HEK293T (cell line): ENCODE measurements at regions not wholly inside any gene's neighbourhood (a gene's known extent, or its start where the extent isn't known, plus 50 kb on each side); places are given as distances from the start of the nearest gene placed in this dataset.
"Not testable (repeated sequence)": the region's sequence is repeated elsewhere in the genome, so short reads cannot be mapped to it uniquely, and the experiment has no call there.

Source experiments
- CTCF ChIA-PET: fragments of 350-600 bp; formaldehyde crosslinking; extraction: SDS; loops from one replicate; lab custom pipeline; 2021; ENCODE audit warnings: antibody characterized with exemption, inconsistent platforms; lab: Yijun Ruan, JAX
- POLR2A ChIA-PET: fragments of 350-600 bp; formaldehyde crosslinking; extraction: SDS; loops from one replicate; lab custom pipeline; 2020; ENCODE audit warnings: antibody characterized with exemption, inconsistent platforms; lab: Yijun Ruan, JAX
- DNase-seq: peaks from one replicate; pipeline ENCODE4 v3.0.0; 2012; ENCODE audit warnings: mixed read lengths; ENCODE audit errors: extremely low spot score
- ARNT ChIP-seq: fragments of 450-650 bp; IDR thresholded peaks from 2 replicates; pipeline ENCODE4 v1.6.1; 2017; ENCODE audit warnings: mild to moderate bottlenecking
- BHLHE40 ChIP-seq: fragments of 450-650 bp; IDR thresholded peaks from 2 replicates; pipeline ENCODE4 v1.6.1; 2016; ENCODE audit warnings: mild to moderate bottlenecking, moderate library complexity, borderline replicate concordance
- CTBP1 ChIP-seq: fragments of 450-650 bp; IDR thresholded peaks from 2 replicates; pipeline ENCODE4 v1.6.1; 2016; ENCODE audit warnings: borderline replicate concordance
- ELF4 ChIP-seq: fragments of 450-650 bp; IDR thresholded peaks from 2 replicates; pipeline ENCODE4 v1.6.1; 2017; ENCODE audit warnings: antibody characterized with exemption
- FOXA1 ChIP-seq: fragments of 450-650 bp; IDR thresholded peaks from 2 replicates; pipeline ENCODE4 v1.6.1; 2016; ENCODE audit warnings: mild to moderate bottlenecking
- FOXK2 ChIP-seq: fragments of 450-650 bp; IDR thresholded peaks from 2 replicates; pipeline ENCODE4 v1.6.1; 2016; ENCODE audit warnings: mild to moderate bottlenecking
- FOXM1 ChIP-seq: fragments of 450-650 bp; IDR thresholded peaks from 2 replicates; pipeline ENCODE4 v1.6.1; 2017; ENCODE audit warnings: mild to moderate bottlenecking, borderline replicate concordance
- HDGF ChIP-seq: fragments of 450-650 bp; IDR thresholded peaks from 2 replicates; pipeline ENCODE4 v1.6.1; 2017; ENCODE audit warnings: antibody characterized with exemption, borderline replicate concordance
- L3MBTL2 ChIP-seq: fragments of 450-650 bp; conservative IDR thresholded peaks from 2 replicates; pipeline ENCODE4 v1.6.1; 2016; ENCODE audit warnings: mild to moderate bottlenecking
- LEF1 ChIP-seq: fragments of 450-650 bp; IDR thresholded peaks from 2 replicates; pipeline ENCODE4 v1.6.1; 2017; ENCODE audit warnings: mild to moderate bottlenecking, borderline replicate concordance
- NFRKB ChIP-seq: fragments of 450-650 bp; IDR thresholded peaks from 2 replicates; pipeline ENCODE4 v1.6.1; 2016; ENCODE audit warnings: mild to moderate bottlenecking, moderate library complexity
- SP1 ChIP-seq: fragments of 450-650 bp; IDR thresholded peaks from 2 replicates; pipeline ENCODE4 v1.6.1; 2017
- SUZ12 ChIP-seq: fragments of 450-650 bp; IDR thresholded peaks from 2 replicates; pipeline ENCODE4 v1.6.1; 2016; ENCODE audit warnings: mild to moderate bottlenecking
- TARDBP ChIP-seq: fragments of 450-650 bp; IDR thresholded peaks from 2 replicates; pipeline ENCODE4 v1.6.1; 2016
- ZNF384 ChIP-seq: fragments of 450-650 bp; IDR thresholded peaks from 2 replicates; pipeline ENCODE4 v1.6.1; 2016
- TF ChIP-seq, protein P1 (sequence below): fragments of 450-650 bp; IDR thresholded peaks from 2 replicates; pipeline ENCODE4 v1.6.1; 2016

DNA sequence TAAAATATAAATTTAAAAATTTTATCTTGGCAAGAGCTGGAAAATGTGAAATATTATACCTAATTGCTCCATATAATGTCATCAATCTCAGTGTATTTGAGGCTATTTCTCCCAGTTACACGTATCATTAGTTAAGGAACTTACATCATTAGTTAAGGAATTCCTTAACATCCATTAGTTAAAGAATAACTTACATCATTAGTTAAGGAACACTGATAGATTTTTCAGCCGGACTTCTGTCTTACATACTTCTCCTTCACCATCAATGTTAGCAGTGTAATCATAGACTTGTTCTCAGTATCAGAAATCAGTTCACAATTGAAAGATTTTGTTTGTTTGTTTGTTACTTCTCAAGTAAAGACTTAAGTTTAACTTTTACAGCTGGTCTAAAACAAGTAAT is 524.4 kb upstream of the CHD1 start:
- ChIA-PET CTCF (interaction anchor here (0.6 kb wide), 1 partner anchor 348 kb away, joined by 3 read pairs; no protein-coding TSS in a partner anchor), POLR2A (no interaction called here)
- DNase-seq, result no peak
- TF ChIP-seq SUZ12 (no peak), SP1 (no peak), TARDBP (no peak), ZNF384 (no peak), NFRKB (no peak), HDGF (no peak), ARNT (no peak)

DNA sequence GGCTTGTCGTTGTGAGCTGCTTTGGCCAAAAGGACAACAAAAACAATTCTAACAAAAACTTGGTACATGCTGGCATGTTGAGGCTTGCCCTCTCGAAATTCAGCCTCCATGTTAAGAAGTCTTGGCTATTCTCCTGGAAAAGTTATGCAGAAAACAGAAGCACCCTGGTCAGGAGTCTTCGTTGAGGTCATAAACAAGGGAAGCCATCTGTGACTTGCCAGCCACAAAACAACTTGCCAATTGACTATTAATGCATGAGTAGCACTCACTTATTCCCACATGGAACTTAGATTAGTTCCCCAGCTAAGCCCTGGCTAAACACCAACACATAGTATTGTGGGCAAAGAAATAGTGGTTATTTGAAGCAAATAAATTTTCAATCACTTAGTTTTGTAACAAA is 521.0 kb upstream of the CHD1 start:
- CTCF ChIA-PET, result no interaction called here
- no peak for DNase-seq
- POLR2A ChIA-PET, result no interaction called here

DNA sequence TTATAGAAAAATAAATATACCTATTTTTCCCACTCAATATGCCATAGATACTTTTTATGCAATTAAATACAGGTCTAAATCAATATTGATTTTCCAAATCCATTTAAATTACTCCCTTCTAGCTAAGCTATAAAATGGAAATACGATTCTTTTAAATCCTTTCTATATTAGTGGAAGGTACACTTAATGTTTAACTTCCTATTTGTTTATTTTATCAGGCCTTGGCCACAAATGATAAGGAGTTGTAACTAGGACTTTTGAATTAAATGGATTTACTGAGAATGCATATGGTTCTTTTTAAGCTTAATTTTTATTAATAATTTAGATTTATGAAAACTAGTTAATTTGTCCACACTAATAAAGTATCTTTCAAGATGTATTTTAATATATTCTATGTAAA is 517.0 kb upstream of the CHD1 start:
- ChIA-PET CTCF (interaction anchor here (0.7 kb wide), 1 partner anchor 715 kb away, joined by 3 read pairs; no protein-coding TSS in a partner anchor), POLR2A (no interaction called here)
- DNase-seq, result no peak
- TF ChIP-seq ZNF384 (no peak), CTBP1 (no peak), FOXA1 (no peak), SUZ12 (no peak), TARDBP (no peak), FOXM1 (no peak), SP1 (no peak), FOXK2 (no peak), HDGF (no peak), LEF1 (no peak), L3MBTL2 (no peak), BHLHE40 (no peak), NFRKB (no peak), ARNT (no peak), ELF4 (no peak)
- TF ChIP-seq, protein P1, sequence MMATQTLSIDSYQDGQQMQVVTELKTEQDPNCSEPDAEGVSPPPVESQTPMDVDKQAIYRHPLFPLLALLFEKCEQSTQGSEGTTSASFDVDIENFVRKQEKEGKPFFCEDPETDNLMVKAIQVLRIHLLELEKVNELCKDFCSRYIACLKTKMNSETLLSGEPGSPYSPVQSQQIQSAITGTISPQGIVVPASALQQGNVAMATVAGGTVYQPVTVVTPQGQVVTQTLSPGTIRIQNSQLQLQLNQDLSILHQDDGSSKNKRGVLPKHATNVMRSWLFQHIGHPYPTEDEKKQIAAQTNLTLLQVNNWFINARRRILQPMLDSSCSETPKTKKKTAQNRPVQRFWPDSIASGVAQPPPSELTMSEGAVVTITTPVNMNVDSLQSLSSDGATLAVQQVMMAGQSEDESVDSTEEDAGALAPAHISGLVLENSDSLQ, result no peak

More for the DNA sequence above, 521.0 kb upstream of the CHD1 start:
- no peak for TF ChIP-seq FOXK2
- TF ChIP-seq ELF4, result no peak
- TF ChIP-seq, protein P1, result no peak
- no peak for TF ChIP-seq NFRKB
- no peak for TF ChIP-seq CTBP1
- TF ChIP-seq ARNT, result no peak
- no peak for TF ChIP-seq FOXM1
- TF ChIP-seq LEF1, result no peak

DNA sequence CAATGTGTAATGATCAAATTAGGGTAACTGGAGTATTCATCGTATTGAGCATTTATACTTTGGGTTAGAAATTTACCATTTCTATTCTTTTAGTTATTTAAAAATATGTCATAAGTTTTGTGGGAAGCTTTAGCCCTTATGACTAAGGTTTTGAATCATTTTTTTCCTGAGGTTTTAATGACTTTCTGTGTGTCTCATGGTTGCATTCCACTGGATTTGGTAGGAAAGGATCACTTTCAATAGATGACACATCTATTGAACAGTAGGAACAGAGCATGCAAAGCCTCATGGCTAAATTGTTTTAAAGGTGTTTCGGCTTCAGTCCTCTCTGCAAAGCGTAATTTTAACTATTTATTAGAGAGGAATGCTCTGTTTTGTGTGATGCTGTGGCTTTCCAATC is 512.4 kb upstream of the CHD1 start:
- ChIA-PET CTCF (no interaction called here), POLR2A (no interaction called here)
- no peak for DNase-seq
- TF ChIP-seq FOXK2 (no peak), L3MBTL2 (no peak)

DNA sequence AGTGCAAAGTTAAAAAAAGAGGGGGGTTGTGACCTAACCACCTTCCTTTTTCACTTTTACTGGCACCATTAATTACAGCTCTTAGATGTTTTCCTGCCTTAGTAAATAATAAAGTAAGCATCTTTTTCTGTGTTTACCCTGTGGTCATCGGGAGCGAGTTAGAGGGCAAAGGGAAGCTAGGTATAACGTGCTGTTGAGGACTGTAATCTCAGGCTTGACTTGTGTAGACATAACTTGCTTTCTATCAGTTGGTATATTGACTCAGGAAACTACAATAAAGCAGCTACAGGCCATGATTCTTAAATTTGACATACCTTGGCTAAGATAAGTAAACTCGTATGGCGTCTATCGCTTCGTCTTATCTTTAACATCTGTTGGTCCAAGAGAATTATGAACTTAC is 509.8 kb upstream of the CHD1 start:
- CTCF ChIA-PET, result interaction anchor here (0.6 kb wide), 1 partner anchor 334 kb away, joined by 8 read pairs; no protein-coding TSS in a partner anchor
- TF ChIP-seq SP1 (no peak), ZNF384 (no peak), ELF4 (no peak), TARDBP (no peak), SUZ12 (no peak), FOXK2 (no peak), FOXA1 (no peak), LEF1 (no peak), L3MBTL2 (no peak), FOXM1 (no peak), NFRKB (no peak), BHLHE40 (no peak), CTBP1 (no peak), HDGF (no peak), ARNT (no peak)
- TF ChIP-seq, protein P1, result no peak
- POLR2A ChIA-PET, result no interaction called here
- DNase-seq, result no peak

DNA sequence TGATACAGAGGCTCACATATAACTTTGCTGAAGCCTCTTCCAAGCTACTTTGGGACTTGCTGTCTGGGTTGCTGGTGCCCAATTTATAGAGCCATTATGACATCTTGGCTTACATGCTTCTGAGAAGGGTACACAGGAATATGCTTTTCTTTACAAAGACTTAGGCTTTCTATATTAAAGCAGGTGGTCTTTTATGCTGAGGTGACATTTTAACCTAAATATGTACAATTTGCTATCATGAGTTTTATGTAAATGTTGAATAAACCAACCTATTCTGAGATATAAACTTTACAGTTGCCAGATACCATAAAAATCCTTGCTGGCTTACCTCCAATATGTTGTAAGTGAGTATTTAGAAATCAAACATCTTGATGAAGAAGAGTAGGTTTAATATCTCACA is 509.2 kb upstream of the CHD1 start:
- POLR2A ChIA-PET, result no interaction called here
- CTCF ChIA-PET, result interaction anchor here (0.6 kb wide), 1 partner anchor 333 kb away, joined by 8 read pairs; no protein-coding TSS in a partner anchor
- no peak for DNase-seq
- TF ChIP-seq ELF4 (no peak), CTBP1 (no peak), LEF1 (no peak), SP1 (no peak), SUZ12 (no peak), ZNF384 (no peak), FOXM1 (no peak), FOXA1 (no peak)

DNA sequence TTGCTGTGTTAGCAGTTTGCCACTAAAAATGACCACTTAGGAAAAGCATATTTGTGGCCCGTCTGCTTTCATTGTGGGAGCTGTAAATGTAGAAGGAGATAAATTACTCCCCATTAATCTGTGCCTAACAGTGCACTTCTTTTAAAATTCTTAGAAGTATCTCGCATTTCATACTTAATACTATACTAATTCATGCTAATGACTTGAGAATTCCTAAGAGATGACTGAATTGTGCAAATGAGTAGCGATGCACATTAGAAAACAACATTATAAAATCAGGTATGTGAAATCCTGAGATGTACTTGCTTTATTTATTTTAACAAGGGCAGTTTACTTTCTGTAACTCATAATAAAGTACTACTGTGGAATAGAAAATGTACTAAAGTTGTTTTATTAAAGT is 494.6 kb upstream of the CHD1 start:
- CTCF ChIA-PET, POLR2A ChIA-PET, DNase-seq: not testable (repeated sequence)

DNA sequence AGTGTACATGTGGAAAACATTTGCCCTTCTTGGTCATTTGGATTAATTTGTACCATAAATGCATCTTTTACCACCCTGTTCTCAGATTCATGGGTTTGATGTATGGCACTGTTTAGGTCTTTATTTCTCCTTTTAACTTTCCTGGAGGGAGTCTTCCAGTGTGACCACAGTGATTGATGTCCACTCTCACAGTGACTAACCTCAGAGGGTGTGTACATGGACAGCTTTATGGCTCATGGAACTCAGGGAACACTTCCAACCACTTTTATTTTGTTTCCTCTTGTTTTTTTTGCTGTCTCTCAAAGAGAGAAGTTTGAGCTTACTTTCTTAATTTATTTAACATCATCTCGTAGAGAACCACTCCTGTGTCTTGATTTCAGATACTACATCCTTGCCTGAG is 489.8 kb upstream of the CHD1 start:
- DNase-seq, CTCF ChIA-PET, POLR2A ChIA-PET: not testable (repeated sequence)

DNA sequence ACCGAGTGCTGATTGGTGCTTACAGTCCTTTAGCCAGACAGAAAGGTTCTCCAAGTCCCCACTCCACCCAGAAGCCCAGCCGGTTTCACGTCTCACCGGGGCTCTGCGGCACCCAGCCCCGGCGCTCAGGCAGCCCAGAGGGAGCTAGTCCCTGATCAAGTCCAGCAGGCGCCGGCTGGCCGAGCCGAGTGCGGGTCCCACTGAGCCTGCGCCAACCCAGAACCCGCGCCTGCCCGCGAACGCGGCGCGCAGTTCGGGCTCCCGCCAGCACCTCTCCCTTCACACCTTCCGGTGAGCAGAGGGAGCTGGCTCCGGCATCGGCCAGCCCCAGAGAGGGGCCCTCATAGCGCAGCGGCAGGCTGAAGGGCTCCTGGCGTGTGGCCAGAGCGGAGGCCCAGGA is 481.6 kb upstream of the CHD1 start:
- DNase-seq, CTCF ChIA-PET, POLR2A ChIA-PET: not testable (repeated sequence)

DNA sequence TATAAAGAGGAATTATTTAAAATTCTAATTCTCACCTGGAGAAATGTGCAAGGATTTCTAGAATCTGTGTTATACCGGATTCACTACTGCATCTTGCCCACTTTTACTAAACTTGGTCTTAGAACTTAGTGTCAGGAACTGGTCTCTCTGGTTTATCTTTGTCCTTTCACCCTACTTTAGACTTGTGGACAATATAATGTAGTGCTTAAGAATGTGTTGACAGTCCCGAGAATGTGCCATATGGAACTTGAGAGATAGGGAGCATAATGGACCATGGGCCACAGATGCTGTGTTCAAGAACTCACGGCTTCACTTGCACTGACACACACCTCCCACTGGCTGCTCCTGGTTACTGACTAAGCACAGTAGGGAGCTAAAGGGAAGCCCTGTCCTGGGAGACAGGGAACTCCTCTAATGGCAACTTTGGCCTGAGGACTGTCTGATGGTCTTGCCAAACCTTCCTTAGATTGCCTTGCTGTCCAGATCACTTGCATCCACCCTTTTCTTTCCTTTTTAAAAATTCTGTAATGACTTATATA is 476.0 kb upstream of the CHD1 start:
- POLR2A ChIA-PET, DNase-seq: not testable (repeated sequence)
- CTCF ChIA-PET, result interaction anchor here (0.7 kb wide), 1 partner anchor 188 kb away, joined by 3 read pairs; no protein-coding TSS in a partner anchor

DNA sequence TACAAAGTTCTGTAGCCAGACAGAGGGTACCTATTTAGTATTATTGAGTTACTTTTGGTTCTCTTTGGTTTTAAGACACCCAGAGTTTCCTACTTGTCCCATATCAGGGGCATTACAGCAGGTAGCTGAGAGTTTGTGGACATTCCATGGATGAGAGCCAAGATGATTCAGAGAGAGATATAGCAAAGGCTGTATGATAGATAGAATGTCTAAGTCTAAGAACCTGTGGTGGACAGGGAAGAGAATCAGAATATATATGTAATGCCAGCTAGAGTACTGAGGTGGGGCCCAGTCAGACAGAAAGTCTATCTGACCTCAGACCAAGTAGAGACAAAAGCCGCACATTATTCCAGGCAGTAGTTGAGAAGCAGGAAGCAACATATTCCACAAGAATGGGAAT is 471.8 kb upstream of the CHD1 start:
- not testable (repeated sequence) for DNase-seq

More for the DNA sequence above, 471.8 kb upstream of the CHD1 start:
- CTCF ChIA-PET, POLR2A ChIA-PET: not testable (repeated sequence)
